SU-DHL-6 (cell line): ENCODE measurements at regions not wholly inside any gene's neighbourhood (a gene's known extent, or its start where the extent isn't known, plus 50 kb on each side); places are given as distances from the start of the nearest gene placed in this dataset.

Experiments
- H2AFZ ChIP-seq: fragments of 200-600 bp; sonication (generic); 2 replicates; pipeline ENCODE4 v1.6.1; 2014; ENCODE audit warnings: low read depth, mild to moderate bottlenecking, moderate library complexity, mixed read lengths, antibody characterized with exemption, low read length; ENCODE audit not compliant: severe bottlenecking
- H3F3A ChIP-seq: fragments of 200-600 bp; shearing (Covaris generic); 2 replicates; pipeline ENCODE4 v1.6.0; 2016; ENCODE audit warnings: antibody characterized with exemption, mild to moderate bottlenecking; ENCODE audit not compliant: insufficient read depth
- H3K27ac ChIP-seq: fragments of 200-600 bp; sonication (generic); 2 replicates; pipeline ENCODE4 v1.5.1; 2016; ENCODE audit warnings: low read depth, mild to moderate bottlenecking, low read length, moderate library complexity, mixed read lengths
- H3K27me3 ChIP-seq: fragments of 200-600 bp; sonication (generic), shearing (Covaris generic); 2 replicates; pipeline ENCODE4 v1.6.0; 2014; ENCODE audit warnings: mild to moderate bottlenecking, low read length
- H3K36me3 ChIP-seq: fragments of 200-600 bp; sonication (generic); 2 replicates; pipeline ENCODE4 v1.6.1; 2014; ENCODE audit warnings: mild to moderate bottlenecking, low read length, mixed read lengths
- H3K4me2 ChIP-seq: fragments of 300-600, 200-600 bp; shearing (Covaris generic), sonication (generic); 2 replicates; pipeline ENCODE4 v1.6.0; 2014; ENCODE audit warnings: low read length, low read depth, mild to moderate bottlenecking; ENCODE audit not compliant: poor library complexity, severe bottlenecking
- H3K4me3 ChIP-seq: fragments of 200-600 bp; sonication (generic); 2 replicates; pipeline ENCODE4 v1.5.1; 2014; ENCODE audit warnings: antibody characterized with exemption, low read length, mild to moderate bottlenecking, mixed read lengths; ENCODE audit not compliant: insufficient read depth, poor library complexity, severe bottlenecking
- H3K79me2 ChIP-seq: fragments of 200-600 bp; sonication (generic); 2 replicates; pipeline ENCODE4 v1.6.1; 2014; ENCODE audit warnings: mild to moderate bottlenecking, low read length, moderate library complexity; ENCODE audit not compliant: insufficient read depth
- H3K9ac ChIP-seq: fragments of 200-600 bp; sonication (generic); 2 replicates; pipeline ENCODE4 v1.7.0; 2014; ENCODE audit warnings: mild to moderate bottlenecking, low read length
- H3K9me2 ChIP-seq: fragments of 200-600 bp; sonication (generic); replicated peaks from 2 replicates; pipeline ENCODE4 v1.6.1; 2014; ENCODE audit warnings: low read length; ENCODE audit not compliant: insufficient read depth
- H3K9me3 ChIP-seq: fragments of 200-600 bp; sonication (generic); 2 replicates; pipeline ENCODE4 v1.6.1; 2014; ENCODE audit warnings: low read length, mixed read lengths; ENCODE audit not compliant: insufficient read depth
- H4K20me1 ChIP-seq: fragments of 200-600 bp; sonication (generic); 2 replicates; pipeline ENCODE4 v1.6.1; 2014; ENCODE audit warnings: low read depth, mild to moderate bottlenecking, antibody characterized with exemption, low read length, moderate library complexity, mixed read lengths
- EZH2phosphoT487 ChIP-seq: fragments of 200-600 bp; sonication (generic), shearing (Covaris generic); conservative IDR thresholded peaks from 2 replicates; pipeline ENCODE4 v1.6.1; 2018; ENCODE audit warnings: mild to moderate bottlenecking, antibody characterized with exemption, low read length, moderate library complexity, mixed read lengths
- TF ChIP-seq, protein P1 (sequence below): fragments of 200-600 bp; sonication (generic); IDR thresholded peaks from one replicate; pipeline ENCODE4 v1.5.1; 2017; ENCODE audit warnings: antibody characterized with exemption, mild to moderate bottlenecking, low read length, moderate library complexity; ENCODE audit not compliant: insufficient read depth, poor library complexity, severe bottlenecking

DNA sequence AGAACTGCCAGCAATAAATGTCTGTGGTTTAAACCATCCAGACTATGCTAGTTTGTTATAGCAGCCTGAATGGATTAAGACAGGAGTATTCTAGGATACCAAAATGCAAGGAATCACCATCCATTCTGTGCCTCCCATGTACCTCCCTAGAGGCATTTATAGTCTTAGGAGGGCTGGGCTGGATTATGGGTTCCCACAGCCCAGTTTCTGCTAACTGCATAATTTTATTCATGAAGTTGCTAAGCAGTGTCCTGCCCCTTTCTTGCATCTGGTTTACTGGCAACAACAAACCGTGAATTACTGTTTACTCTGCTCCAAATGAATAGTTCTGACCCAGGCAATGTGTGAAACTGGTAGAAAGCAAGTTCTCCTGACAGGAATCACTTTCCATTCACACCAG is 67.1 kb upstream of the PRKX start:
- Histone ChIP-seq H3K9me2 (no peaks in the 10 kb centered on the region), H3K9ac (no peak overlapping the region), H3K36me3 (no peaks in the 10 kb centered on the region), H3K27ac (no peak overlapping the region), H3K4me3 (no peak overlapping the region), H3K4me2 (no peak overlapping the region), H3K27me3 (no peaks in the 10 kb centered on the region), H4K20me1 (no peaks in the 10 kb centered on the region), H2AFZ (no peak overlapping the region), H3F3A (no peaks in the 10 kb centered on the region), H3K79me2 (no peaks in the 10 kb centered on the region), H3K9me3 (no peaks in the 10 kb centered on the region)
- TF ChIP-seq EZH2phosphoT487 = no peak
- TF ChIP-seq, protein P1, sequence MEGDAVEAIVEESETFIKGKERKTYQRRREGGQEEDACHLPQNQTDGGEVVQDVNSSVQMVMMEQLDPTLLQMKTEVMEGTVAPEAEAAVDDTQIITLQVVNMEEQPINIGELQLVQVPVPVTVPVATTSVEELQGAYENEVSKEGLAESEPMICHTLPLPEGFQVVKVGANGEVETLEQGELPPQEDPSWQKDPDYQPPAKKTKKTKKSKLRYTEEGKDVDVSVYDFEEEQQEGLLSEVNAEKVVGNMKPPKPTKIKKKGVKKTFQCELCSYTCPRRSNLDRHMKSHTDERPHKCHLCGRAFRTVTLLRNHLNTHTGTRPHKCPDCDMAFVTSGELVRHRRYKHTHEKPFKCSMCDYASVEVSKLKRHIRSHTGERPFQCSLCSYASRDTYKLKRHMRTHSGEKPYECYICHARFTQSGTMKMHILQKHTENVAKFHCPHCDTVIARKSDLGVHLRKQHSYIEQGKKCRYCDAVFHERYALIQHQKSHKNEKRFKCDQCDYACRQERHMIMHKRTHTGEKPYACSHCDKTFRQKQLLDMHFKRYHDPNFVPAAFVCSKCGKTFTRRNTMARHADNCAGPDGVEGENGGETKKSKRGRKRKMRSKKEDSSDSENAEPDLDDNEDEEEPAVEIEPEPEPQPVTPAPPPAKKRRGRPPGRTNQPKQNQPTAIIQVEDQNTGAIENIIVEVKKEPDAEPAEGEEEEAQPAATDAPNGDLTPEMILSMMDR = no peak

DNA sequence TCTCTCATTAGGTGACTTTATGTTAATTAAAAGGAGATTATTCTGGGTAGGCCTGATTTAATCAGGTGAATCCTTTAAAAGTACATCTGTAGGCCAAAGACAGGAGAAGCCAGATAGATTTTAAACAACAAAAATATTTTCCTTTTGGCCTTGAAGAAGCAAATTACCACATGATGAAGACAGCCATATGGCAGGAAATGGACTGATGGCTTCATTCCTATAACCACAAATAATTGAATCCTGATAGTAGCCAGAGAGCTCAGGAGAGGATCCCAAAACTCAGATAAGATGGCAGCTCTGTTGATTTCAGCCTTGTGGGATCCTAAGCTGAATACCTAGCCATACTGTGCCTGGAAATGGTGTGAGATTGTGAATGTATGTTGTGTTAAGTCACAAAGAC is 66.1 kb upstream of the PRKX start:
- Histone ChIP-seq H4K20me1 (no peaks in the 10 kb centered on the region), H3K4me3 (no peak overlapping the region), H3K4me2 (no peak overlapping the region), H3F3A (no peaks in the 10 kb centered on the region), H3K36me3 (no peaks in the 10 kb centered on the region), H3K27ac (no peak overlapping the region), H3K27me3 (no peaks in the 10 kb centered on the region), H3K9ac (no peak overlapping the region), H2AFZ (no peak overlapping the region), H3K9me3 (no peaks in the 10 kb centered on the region), H3K79me2 (no peaks in the 10 kb centered on the region), H3K9me2 (no peaks in the 10 kb centered on the region)
- TF ChIP-seq, protein P1 = no peak
- no peak for TF ChIP-seq EZH2phosphoT487

DNA sequence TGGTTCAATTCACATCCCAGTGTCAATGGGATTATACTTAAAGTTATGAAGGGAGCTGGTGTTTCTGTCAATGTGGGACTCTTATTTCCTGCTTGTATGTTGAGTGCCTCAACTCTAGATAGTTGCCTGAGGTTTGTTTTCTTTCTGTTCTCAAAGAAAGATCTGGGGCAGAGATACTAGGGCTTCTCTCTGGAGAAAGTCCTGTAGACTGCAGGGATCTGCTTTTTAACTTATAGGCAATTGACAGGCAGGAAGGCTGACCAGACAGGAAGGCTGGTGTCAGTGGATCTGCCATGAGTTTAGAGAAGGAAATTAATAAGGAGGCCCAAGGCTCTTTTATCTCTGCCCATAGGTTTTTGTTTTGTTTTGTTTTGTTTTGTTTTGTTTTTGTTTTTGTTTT is 64.0 kb upstream of the PRKX start:
- Histone ChIP-seq H2AFZ (no peak overlapping the region), H3K79me2 (no peaks in the 10 kb centered on the region), H3K9me3 (no peaks in the 10 kb centered on the region), H3K9me2 (no peaks in the 10 kb centered on the region), H3K27ac (no peak overlapping the region), H3F3A (no peaks in the 10 kb centered on the region), H3K36me3 (no peaks in the 10 kb centered on the region), H3K4me3 (no peak overlapping the region), H3K9ac (no peak overlapping the region), H4K20me1 (no peaks in the 10 kb centered on the region), H3K27me3 (no peaks in the 10 kb centered on the region), H3K4me2 (no peak overlapping the region)
- TF ChIP-seq, protein P1 = no peak
- no peak for TF ChIP-seq EZH2phosphoT487

DNA sequence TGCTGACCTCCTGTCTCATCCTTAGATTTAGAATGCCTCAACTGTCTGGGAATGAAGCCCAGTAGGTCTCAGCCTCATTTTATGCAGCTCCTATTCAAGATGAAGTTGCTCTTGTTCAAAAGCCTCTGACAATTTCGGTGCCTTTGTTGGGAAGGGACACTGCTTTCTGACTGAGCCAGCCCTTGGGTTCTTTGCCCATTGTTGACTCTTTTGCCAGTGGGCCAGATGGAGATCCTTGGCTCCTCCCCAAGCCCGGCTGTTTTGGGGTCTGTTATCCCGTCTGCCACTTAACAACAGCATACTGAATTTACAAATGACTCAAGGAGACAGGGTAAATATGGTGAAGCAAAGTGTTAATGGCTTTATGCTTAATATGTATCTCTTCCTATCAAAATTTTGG is 58.3 kb upstream of the PRKX start:
- Histone ChIP-seq H3K4me2 (no peak overlapping the region), H3K36me3 (no peaks in the 10 kb centered on the region), H3K79me2 (no peaks in the 10 kb centered on the region), H4K20me1 (no peaks in the 10 kb centered on the region), H3K9me2 (no peaks in the 10 kb centered on the region), H2AFZ (no peak overlapping the region), H3K27me3 (no peaks in the 10 kb centered on the region), H3F3A (no peaks in the 10 kb centered on the region), H3K9me3 (no peaks in the 10 kb centered on the region), H3K27ac (no peak overlapping the region), H3K4me3 (no peak overlapping the region), H3K9ac (no peak overlapping the region)
- TF ChIP-seq, protein P1 = no peak
